Endodermal cell (in vitro differentiated cells): ENCODE measurements at regions not wholly inside any gene's neighbourhood (a gene's known extent, or its start where the extent isn't known, plus 50 kb on each side); places are given as distances from the start of the nearest gene placed in this dataset.

Source experiments
- DNase-seq: peaks from one replicate; pipeline ENCODE4 v3.0.0-alpha.2; 2017
- H3K27ac ChIP-seq: 2 replicates; pipeline ENCODE4 v1.5.1; 2013; ENCODE audit warnings: mild to moderate bottlenecking, low read depth, low read length, moderate library complexity
- H3K27me3 ChIP-seq: 2 replicates; pipeline ENCODE4 v1.6.1; 2013; ENCODE audit warnings: mild to moderate bottlenecking, low read length, moderate library complexity; ENCODE audit not compliant: insufficient read depth, control insufficient read depth, poor library complexity, severe bottlenecking
- H3K36me3 ChIP-seq: 2 replicates; pipeline ENCODE4 v1.7.0; 2013; ENCODE audit warnings: mild to moderate bottlenecking, low read length, moderate library complexity; ENCODE audit not compliant: control insufficient read depth, insufficient read depth
- H3K4me1 ChIP-seq: one replicate; pipeline ENCODE4 v1.7.0; 2013; ENCODE audit warnings: low read length; ENCODE audit not compliant: control insufficient read depth, insufficient read depth
- H3K4me3 ChIP-seq: 2 replicates; pipeline ENCODE4 v1.5.1; 2013; ENCODE audit warnings: mild to moderate bottlenecking, low read length, moderate library complexity
- H3K9ac ChIP-seq: 2 replicates; pipeline ENCODE4 v1.6.1; 2013; ENCODE audit warnings: mild to moderate bottlenecking, low read length, moderate library complexity; ENCODE audit not compliant: poor library complexity, severe bottlenecking; ENCODE audit errors: extremely low read depth
- H3K9me3 ChIP-seq: 2 replicates; pipeline ENCODE4 v1.6.1; 2013; ENCODE audit warnings: mild to moderate bottlenecking, low read length, moderate library complexity; ENCODE audit not compliant: control insufficient read depth
- H3K27ac Mint-ChIP-seq: 2 replicates; pipeline ENCODE4 v1.8.0; 2020; ENCODE audit warnings: mixed read lengths
- H3K27me3 Mint-ChIP-seq: 2 replicates; pipeline ENCODE4 v1.8.0; 2021; ENCODE audit warnings: mild to moderate bottlenecking, mixed read lengths; ENCODE audit not compliant: insufficient read depth
- H3K36me3 Mint-ChIP-seq: 2 replicates; pipeline ENCODE4 v1.8.0; 2020; ENCODE audit warnings: low read depth, mixed read lengths
- H3K4me1 Mint-ChIP-seq: 2 replicates; pipeline ENCODE4 v1.8.0; 2020; ENCODE audit warnings: mixed read lengths
- H3K4me3 Mint-ChIP-seq: 2 replicates; pipeline ENCODE4 v1.8.0; 2020; ENCODE audit warnings: mild to moderate bottlenecking, moderate library complexity, mixed read lengths
- H3K9me3 Mint-ChIP-seq: 2 replicates; pipeline ENCODE4 v1.8.0; 2020; ENCODE audit warnings: mild to moderate bottlenecking, mixed read lengths
- CTCF ChIP-seq: fragments of 200-600 bp; sonication (generic); conservative IDR thresholded peaks from 2 replicates; pipeline ENCODE4 v1.5.0; 2021; ENCODE audit warnings: antibody characterized with exemption, mild to moderate bottlenecking
- whole genome bisulfite sequencing, 2 experiments: methylation state at CpG; one replicate each; pipeline versions ENCODE4 v1.1.5 to v1.1.7; 2013; ENCODE audit warnings: missing lambda C conversion rate in 2 of 2, mixed read lengths in 1 of 2; ENCODE audit not compliant: insufficient coverage in 1 of 2, insufficient read length in 1 of 2; 5-methylcytosine and 5-hydroxymethylcytosine counted together

DNA sequence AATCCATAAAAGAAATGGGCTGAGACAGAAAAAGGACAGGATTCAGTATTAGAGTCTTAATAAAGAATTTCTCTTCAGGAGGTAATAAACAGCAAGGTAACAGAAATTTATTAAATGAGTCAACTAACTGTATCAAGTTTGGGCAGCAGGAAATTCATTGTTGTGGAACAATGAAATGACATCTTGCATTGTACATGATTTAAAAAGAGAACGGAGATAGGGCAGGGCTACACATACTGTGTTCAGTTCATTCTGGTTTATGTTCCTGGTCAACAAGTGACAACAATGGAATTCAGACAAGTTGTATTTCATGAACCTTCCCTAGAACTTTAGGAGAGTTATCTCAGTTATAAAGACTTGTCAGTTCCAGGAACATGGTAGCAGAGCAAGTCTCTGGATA is 961.3 kb downstream of the SOCS6 start:
- H3K4me1 ChIP-seq: no peaks in the 10 kb centered on the region
- H3K36me3 ChIP-seq: no peaks in the 10 kb centered on the region
- H3K4me1 Mint-ChIP-seq: peaks cover 16% of the 10 kb centered on the region
- H3K27me3 ChIP-seq: no peaks in the 10 kb centered on the region
- no peak overlapping the region for H3K27ac ChIP-seq
- DNase-seq: no peak
- H3K9me3 Mint-ChIP-seq: no peaks in the 10 kb centered on the region
- 88 to 100% methylated on average over 1 of the region's 1 CpG for WGBS, 2 experiments
- H3K9me3 ChIP-seq: peaks cover 19% of the 10 kb centered on the region
- no peak overlapping the region for H3K4me3 ChIP-seq
- no peak for TF ChIP-seq CTCF
- no peaks in the 10 kb centered on the region for H3K36me3 Mint-ChIP-seq
- no peak overlapping the region for H3K9ac ChIP-seq
- H3K27ac Mint-ChIP-seq: no peak overlapping the region
- H3K27me3 Mint-ChIP-seq: peaks cover 5% of the 10 kb centered on the region
- H3K4me3 Mint-ChIP-seq: no peak overlapping the region

DNA sequence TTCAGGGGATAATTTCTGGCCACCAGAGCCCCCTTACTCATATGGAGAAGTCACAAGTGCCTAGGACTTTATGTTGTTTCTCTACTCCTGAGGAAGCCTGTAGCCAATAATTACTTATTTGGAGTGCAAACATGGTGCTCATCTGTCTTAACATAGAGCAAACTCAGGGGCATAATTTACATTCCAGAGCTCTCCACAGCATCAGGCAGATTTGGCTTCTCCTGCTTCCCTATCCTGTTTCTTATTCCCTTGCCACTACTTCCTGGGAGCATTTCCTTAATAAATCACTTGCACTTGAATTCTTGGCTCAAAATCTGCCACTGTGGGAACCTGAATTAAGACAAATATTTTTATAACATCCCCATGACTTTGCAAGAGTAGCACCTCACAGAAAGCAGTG is 960.9 kb downstream of the SOCS6 start:
- Mint-ChIP-seq H3K9me3 (no peaks in the 10 kb centered on the region), H3K4me3 (no peak overlapping the region), H3K4me1 (peaks cover 16% of the 10 kb centered on the region), H3K36me3 (no peaks in the 10 kb centered on the region), H3K27me3 (peaks cover 5% of the 10 kb centered on the region), H3K27ac (no peak overlapping the region)
- Histone ChIP-seq H3K4me3 (no peak overlapping the region), H3K27ac (no peak overlapping the region), H3K9me3 (peaks cover 18% of the 10 kb centered on the region), H3K4me1 (no peaks in the 10 kb centered on the region), H3K9ac (no peak overlapping the region), H3K36me3 (no peaks in the 10 kb centered on the region), H3K27me3 (no peaks in the 10 kb centered on the region)
- no peak for DNase-seq
- no peak for TF ChIP-seq CTCF

DNA sequence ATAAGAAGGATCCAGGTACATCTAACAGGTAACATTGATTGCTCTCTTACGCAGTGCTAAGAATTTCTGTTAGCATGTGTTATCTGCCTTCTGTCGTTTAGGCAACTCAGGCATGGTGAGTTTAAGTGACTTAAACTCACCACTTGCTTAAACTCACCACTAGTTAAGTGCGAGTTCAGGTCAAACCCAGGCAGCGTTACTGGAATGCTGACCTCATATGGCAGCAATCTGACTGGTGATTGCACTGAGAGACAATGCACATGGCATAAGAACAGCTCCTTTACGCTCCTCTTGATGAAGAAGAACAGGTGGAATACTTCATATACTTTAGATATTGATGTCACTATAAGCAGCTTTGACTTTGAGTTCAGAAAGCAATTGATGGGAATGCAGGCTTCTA is 954.1 kb downstream of the SOCS6 start:
- peaks cover 54% of the 10 kb centered on the region for H3K9me3 ChIP-seq
- no peaks in the 10 kb centered on the region for H3K4me1 Mint-ChIP-seq
- no peaks in the 10 kb centered on the region for H3K4me1 ChIP-seq
- no peak for DNase-seq
- no peak for TF ChIP-seq CTCF
- H3K9me3 Mint-ChIP-seq: no peaks in the 10 kb centered on the region
- H3K27me3 Mint-ChIP-seq: no peaks in the 10 kb centered on the region
- H3K27ac Mint-ChIP-seq: no peak overlapping the region
- no peaks in the 10 kb centered on the region for H3K36me3 Mint-ChIP-seq
- no peaks in the 10 kb centered on the region for H3K27me3 ChIP-seq
- no peak overlapping the region for H3K4me3 Mint-ChIP-seq
- no peaks in the 10 kb centered on the region for H3K36me3 ChIP-seq
- H3K9ac ChIP-seq: no peak overlapping the region
- H3K4me3 ChIP-seq: no peak overlapping the region
- 68 to 74% methylated on average over 3 to 5 of the region's 5 CpGs for WGBS, 2 experiments
- no peak overlapping the region for H3K27ac ChIP-seq
